ENCODE measurements at regions not wholly inside any gene's neighbourhood (a gene's known extent, or its start where the extent isn't known, plus 50 kb on each side); places are given as distances from the start of the nearest gene placed in this dataset.

DNA sequence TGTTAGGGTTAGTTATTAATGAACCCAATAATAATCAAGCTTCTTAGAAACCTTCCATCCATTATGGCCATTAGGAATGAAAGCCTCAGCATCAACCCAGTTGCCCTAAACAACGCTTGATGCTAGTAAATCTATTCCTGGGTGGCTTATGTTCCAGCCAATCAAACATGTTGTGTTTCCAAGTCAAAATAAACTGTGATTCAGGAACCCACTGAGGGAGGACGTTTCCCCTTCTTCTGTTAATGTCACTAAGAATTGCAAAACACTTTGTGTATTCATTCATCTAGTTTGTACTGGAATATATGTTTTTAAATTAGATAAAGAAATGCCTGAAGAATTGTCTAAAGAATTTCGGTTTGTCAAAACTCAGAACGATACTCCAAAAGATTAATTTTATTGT lies 142.5 kb upstream of the MSX2 start:
- no peak for TF ChIP-seq POLR2A (IDR thresholded peaks at IDR 0.05)
- TF ChIP-seq, protein P1, sequence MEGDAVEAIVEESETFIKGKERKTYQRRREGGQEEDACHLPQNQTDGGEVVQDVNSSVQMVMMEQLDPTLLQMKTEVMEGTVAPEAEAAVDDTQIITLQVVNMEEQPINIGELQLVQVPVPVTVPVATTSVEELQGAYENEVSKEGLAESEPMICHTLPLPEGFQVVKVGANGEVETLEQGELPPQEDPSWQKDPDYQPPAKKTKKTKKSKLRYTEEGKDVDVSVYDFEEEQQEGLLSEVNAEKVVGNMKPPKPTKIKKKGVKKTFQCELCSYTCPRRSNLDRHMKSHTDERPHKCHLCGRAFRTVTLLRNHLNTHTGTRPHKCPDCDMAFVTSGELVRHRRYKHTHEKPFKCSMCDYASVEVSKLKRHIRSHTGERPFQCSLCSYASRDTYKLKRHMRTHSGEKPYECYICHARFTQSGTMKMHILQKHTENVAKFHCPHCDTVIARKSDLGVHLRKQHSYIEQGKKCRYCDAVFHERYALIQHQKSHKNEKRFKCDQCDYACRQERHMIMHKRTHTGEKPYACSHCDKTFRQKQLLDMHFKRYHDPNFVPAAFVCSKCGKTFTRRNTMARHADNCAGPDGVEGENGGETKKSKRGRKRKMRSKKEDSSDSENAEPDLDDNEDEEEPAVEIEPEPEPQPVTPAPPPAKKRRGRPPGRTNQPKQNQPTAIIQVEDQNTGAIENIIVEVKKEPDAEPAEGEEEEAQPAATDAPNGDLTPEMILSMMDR (IDR thresholded peaks at IDR 0.05), result no peak

Measured in tibial nerve (tissue), 3 donors.